HCT116 (cell line): ENCODE measurements at regions not wholly inside any gene's neighbourhood (a gene's known extent, or its start where the extent isn't known, plus 50 kb on each side); places are given as distances from the start of the nearest gene placed in this dataset.

ENCODE experiments used
- ATAC-seq: fragments of 200-7000 bp; cut with Tn5 transposase; 2 replicates; pipeline ENCODE4 v1.9.1; 2020; ENCODE audit warnings: mild to moderate bottlenecking, moderate library complexity
- BruUV-seq: library from RNA; stranded (reverse); fragments of 400-500 nt; replicated peaks from 2 replicates; lab custom pipeline; 2021; lab: Mats Ljungman, UMichigan
- CTCF ChIA-PET: fragments of 300-600 bp; sonication (Branson Sonifier 250); formaldehyde crosslinking; loops from one replicate; lab custom pipeline; 2021; ENCODE audit warnings: antibody characterized with exemption; lab: Charles Lee
- POLR2A ChIA-PET: fragments of 300-600, 350-600 bp; sonication (Branson Sonifier 250); formaldehyde crosslinking; loops from one replicate; lab custom pipeline; 2021; ENCODE audit warnings: antibody characterized with exemption; lab: Charles Lee
- RAD21 ChIA-PET, 2 experiments: fragments of 300-600 bp; sonication (Branson Sonifier 250); formaldehyde crosslinking; loops; one replicate each; lab custom pipeline; 2023; ENCODE audit warnings: low total read pairs in 2 of 2; ENCODE audit not compliant: uncharacterized antibody in 2 of 2, unreplicated experiment in 2 of 2, low non-redundant PET in 1 of 2; lab: Charles Lee
- DNase-seq: peaks from one replicate; pipeline ENCODE4 v3.0.0-alpha.2; 2010; ENCODE audit warnings: low read depth, low spot score
- H2AFZ ChIP-seq: fragments of 200-600 bp; shearing (Covaris generic), sonication (generic); 2 replicates; pipeline ENCODE4 v1.6.1; 2017; ENCODE audit warnings: low read depth, mixed run types, mixed read lengths, antibody characterized with exemption, low read length; ENCODE audit not compliant: poor library complexity, severe bottlenecking
- H3K27ac ChIP-seq: 2 replicates; pipeline ENCODE4 v1.5.1; 2012; ENCODE audit warnings: low read depth, low read length
- H3K27me3 ChIP-seq: fragments of 200-600 bp; sonication (generic); 2 replicates; pipeline ENCODE4 v1.6.1; 2016; ENCODE audit warnings: mixed run types, low read length, mixed read lengths; ENCODE audit not compliant: insufficient read depth
- H3K36me3 ChIP-seq, 2 experiments: fragments of 200-500 bp in 1 of 2; fragments of 200-600 bp in 1 of 2; sonication (Bioruptor generic) in 1 of 2; sonication (generic) in 1 of 2; 2 replicates each; pipeline versions ENCODE4 v1.5.1 to v1.6.1; 2014 to 2016; ENCODE audit warnings: low read length in 2 of 2, inconsistent platforms in 1 of 2, mixed read lengths in 1 of 2, mixed run types in 1 of 2; ENCODE audit not compliant: insufficient read depth in 2 of 2, control insufficient read depth in 1 of 2
- H3K4me1 ChIP-seq, 2 experiments: fragments of 200-600 bp in 1 of 2; sonication (generic) in 1 of 2; 2 replicates each; pipeline versions ENCODE4 v1.5.1 to v1.6.1; 2012 to 2017; ENCODE audit warnings: low read length in 2 of 2, inconsistent platforms in 1 of 2, mild to moderate bottlenecking in 1 of 2, mixed read lengths in 1 of 2, mixed run types in 1 of 2, moderate library complexity in 1 of 2; ENCODE audit not compliant: insufficient read depth in 2 of 2, control insufficient read depth in 1 of 2
- H3K4me2 ChIP-seq: fragments of 200-600 bp; sonication (generic); 2 replicates; pipeline ENCODE4 v1.6.1; 2017; ENCODE audit warnings: mixed run types, low read length, mixed read lengths
- H3K4me3 ChIP-seq, 2 experiments: fragments of 200-600 bp in 1 of 2; sonication (generic) in 1 of 2; replicated peaks in 1 of 2; 2 replicates each; pipeline ENCODE4 v1.5.1; 2011 to 2016; ENCODE audit warnings: low read length in 2 of 2, control low read depth in 1 of 2, low read depth in 1 of 2, mild to moderate bottlenecking in 1 of 2, mixed read lengths in 1 of 2, mixed run types in 1 of 2
- H3K79me2 ChIP-seq: fragments of 200-600 bp; sonication (generic); 2 replicates; pipeline ENCODE4 v1.6.1; 2017; ENCODE audit warnings: mild to moderate bottlenecking, mixed run types, low read length, moderate library complexity, mixed read lengths; ENCODE audit not compliant: insufficient read depth
- H3K9ac ChIP-seq: fragments of 200-600 bp; sonication (generic); 2 replicates; pipeline ENCODE4 v1.6.1; 2016; ENCODE audit warnings: low read length, mixed read lengths
- H3K9me2 ChIP-seq: fragments of 200-600 bp; sonication (generic), shearing (Covaris generic); 2 replicates; pipeline ENCODE4 v1.6.1; 2017; ENCODE audit warnings: mixed run types, mild to moderate bottlenecking, moderate library complexity; ENCODE audit not compliant: insufficient read depth
- H3K9me3 ChIP-seq, 2 experiments: fragments of 200-500 bp in 1 of 2; fragments of 200-600 bp in 1 of 2; sonication (Bioruptor generic) in 1 of 2; sonication (generic) in 1 of 2; 2 replicates each; pipeline ENCODE4 v1.6.1; 2014 to 2017; ENCODE audit warnings: low read length in 2 of 2, mixed read lengths in 2 of 2, inconsistent platforms in 1 of 2, low read depth in 1 of 2, mild to moderate bottlenecking in 1 of 2, mixed run types in 1 of 2, moderate library complexity in 1 of 2; ENCODE audit not compliant: control insufficient read depth in 1 of 2, insufficient read depth in 1 of 2
- H4K20me1 ChIP-seq: fragments of 200-600 bp; sonication (generic), shearing (Covaris generic); 2 replicates; pipeline ENCODE4 v1.6.1; 2017; ENCODE audit warnings: mixed run types, mild to moderate bottlenecking, moderate library complexity; ENCODE audit not compliant: insufficient read depth
- ATF3 ChIP-seq: IDR thresholded peaks from 2 replicates; pipeline ENCODE4 v1.6.1; 2012
- CBX3 ChIP-seq: IDR thresholded peaks from 2 replicates; pipeline ENCODE4 v1.6.1; 2012; ENCODE audit warnings: low read depth
- EGR1 ChIP-seq: IDR thresholded peaks from 2 replicates; pipeline ENCODE4 v1.6.1; 2012; ENCODE audit warnings: low read depth
- ELF1 ChIP-seq: IDR thresholded peaks from 2 replicates; pipeline ENCODE4 v1.6.1; 2012; ENCODE audit warnings: low read depth, borderline replicate concordance
- EZH2 ChIP-seq: fragments of 200-600 bp; sonication (generic); IDR thresholded peaks from 2 replicates; pipeline ENCODE4 v1.6.1; 2017; ENCODE audit warnings: antibody characterized with exemption, mixed run types
- POLR2A ChIP-seq: IDR thresholded peaks from 2 replicates; pipeline ENCODE4 v1.7.0; 2011; ENCODE audit warnings: borderline replicate concordance; ENCODE audit not compliant: insufficient read depth, insufficient read length; ENCODE audit errors: extremely low read depth
- POLR2AphosphoS5 ChIP-seq: IDR thresholded peaks from 2 replicates; pipeline ENCODE4 v1.6.1; 2011; ENCODE audit warnings: mild to moderate bottlenecking, low read depth, low read length, moderate library complexity
- RAD21 ChIP-seq: IDR thresholded peaks from 2 replicates; pipeline ENCODE4 v1.6.1; 2012; ENCODE audit warnings: low read depth, mild to moderate bottlenecking
- SIN3A ChIP-seq: IDR thresholded peaks from 2 replicates; pipeline ENCODE4 v1.6.1; 2012; ENCODE audit warnings: low read depth
- SP1 ChIP-seq: IDR thresholded peaks from 2 replicates; pipeline ENCODE4 v1.6.1; 2012; ENCODE audit warnings: low read depth
- SRF ChIP-seq: IDR thresholded peaks from 2 replicates; pipeline ENCODE4 v1.6.1; 2012; ENCODE audit warnings: low read depth
- TCF7L2 ChIP-seq: IDR thresholded peaks from 2 replicates; pipeline ENCODE4 v1.7.0; 2011; ENCODE audit warnings: borderline replicate concordance, inconsistent platforms; ENCODE audit not compliant: insufficient read depth, insufficient read length; ENCODE audit errors: extremely low read depth
- YY1 ChIP-seq: IDR thresholded peaks from 2 replicates; pipeline ENCODE4 v1.6.1; 2011; ENCODE audit warnings: low read length, low read depth, moderate library complexity, mild to moderate bottlenecking; ENCODE audit not compliant: insufficient replicate concordance; ENCODE audit errors: extremely low read depth
- intact Hi-C: fragments of 100-400 bp; cut with micrococcal nuclease; formaldehyde crosslinking; loops from 2 replicates; pipeline ENCODE4 v1.10.0; 2022
- TF ChIP-seq, protein P1 (sequence below): IDR thresholded peaks from 2 replicates; pipeline ENCODE4 v1.6.1; 2012
- TF ChIP-seq, protein P2 (sequence below): IDR thresholded peaks from 2 replicates; pipeline ENCODE4 v1.6.1; 2012; ENCODE audit warnings: low read depth
- TF ChIP-seq, protein P3 (sequence below): IDR thresholded peaks from 2 replicates; pipeline ENCODE4 v1.6.1; 2011; ENCODE audit warnings: mild to moderate bottlenecking, low read length, moderate library complexity; ENCODE audit not compliant: insufficient replicate concordance; ENCODE audit errors: extremely low read depth

- ATAC-seq (no peak), DNase-seq (no peak)
- Histone ChIP-seq H3K27ac (no peak overlapping the region), H2AFZ (no peak overlapping the region), H3K27me3 (no peaks in the 10 kb centered on the region), H3K4me1 (no peaks in the 10 kb centered on the region), H3K9me3 (no peaks in the 10 kb centered on the region), H3K4me3 (no peak overlapping the region), H3K9me2 (no peaks in the 10 kb centered on the region), H3K4me2 (no peak overlapping the region), H3K79me2 (no peaks in the 10 kb centered on the region), H3K9ac (no peak overlapping the region), H4K20me1 (no peaks in the 10 kb centered on the region), H3K36me3 (no peaks in the 10 kb centered on the region)
- POLR2A ChIA-PET: no interaction called here
- BruUV-seq: no TSS peak
- RAD21 ChIA-PET: no interaction called here
- TF ChIP-seq CBX3 (no peak), POLR2AphosphoS5 (no peak), YY1 (no peak)
- intact Hi-C loops: no loop called here
- CTCF ChIA-PET: no interaction called here
Measured at GRCh38 chrX:96481831-96482230, 202.8 kb upstream of the DIAPH2 start.

DNA sequence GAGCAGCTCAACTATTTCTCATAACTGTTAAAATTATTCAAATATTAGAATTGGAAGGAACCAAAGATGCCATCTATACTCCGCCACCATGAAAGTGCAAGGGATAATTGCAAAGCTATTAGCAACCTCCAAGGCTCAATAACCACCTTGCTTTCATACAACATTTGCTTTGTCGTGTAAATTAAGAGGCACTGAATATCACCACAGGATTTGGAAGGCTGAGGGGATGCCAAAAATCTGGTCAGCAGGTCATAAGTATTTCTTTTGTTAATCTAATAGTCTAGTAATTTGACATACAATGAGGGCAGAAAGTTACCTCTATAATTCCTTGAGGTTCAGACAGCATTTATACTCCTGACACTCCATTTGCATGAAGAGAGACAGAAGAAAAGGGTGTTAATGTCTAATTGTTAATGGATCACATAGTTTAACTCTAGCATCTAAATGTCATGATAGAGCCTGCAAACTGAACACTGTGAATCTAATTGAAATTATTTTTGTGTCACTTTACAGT is 200.9 kb upstream of the DIAPH2 start:
- DNase-seq: no peak
- Histone ChIP-seq H3K36me3 (no peaks in the 10 kb centered on the region), H4K20me1 (no peaks in the 10 kb centered on the region), H3K4me1 (no peaks in the 10 kb centered on the region), H2AFZ (no peak overlapping the region), H3K79me2 (no peaks in the 10 kb centered on the region), H3K9me3 (no peaks in the 10 kb centered on the region), H3K27ac (no peak overlapping the region), H3K4me2 (no peak overlapping the region), H3K27me3 (no peaks in the 10 kb centered on the region), H3K9me2 (no peaks in the 10 kb centered on the region), H3K9ac (no peak overlapping the region), H3K4me3 (no peak overlapping the region)
- no peak for ATAC-seq
- RAD21 ChIA-PET: no interaction called here
- POLR2A ChIA-PET: no interaction called here
- CTCF ChIA-PET: no interaction called here
- BruUV-seq: no TSS peak
- intact Hi-C loops: no loop called here
- TF ChIP-seq POLR2A (no peak), EGR1 (no peak), SP1 (no peak), SRF (no peak), ATF3 (no peak), ELF1 (no peak), CBX3 (no peak), POLR2AphosphoS5 (no peak), EZH2 (no peak), TCF7L2 (no peak), RAD21 (no peak), SIN3A (no peak), YY1 (no peak)
- TF ChIP-seq, protein P1, sequence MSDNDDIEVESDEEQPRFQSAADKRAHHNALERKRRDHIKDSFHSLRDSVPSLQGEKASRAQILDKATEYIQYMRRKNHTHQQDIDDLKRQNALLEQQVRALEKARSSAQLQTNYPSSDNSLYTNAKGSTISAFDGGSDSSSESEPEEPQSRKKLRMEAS: no peak
- TF ChIP-seq, protein P2, sequence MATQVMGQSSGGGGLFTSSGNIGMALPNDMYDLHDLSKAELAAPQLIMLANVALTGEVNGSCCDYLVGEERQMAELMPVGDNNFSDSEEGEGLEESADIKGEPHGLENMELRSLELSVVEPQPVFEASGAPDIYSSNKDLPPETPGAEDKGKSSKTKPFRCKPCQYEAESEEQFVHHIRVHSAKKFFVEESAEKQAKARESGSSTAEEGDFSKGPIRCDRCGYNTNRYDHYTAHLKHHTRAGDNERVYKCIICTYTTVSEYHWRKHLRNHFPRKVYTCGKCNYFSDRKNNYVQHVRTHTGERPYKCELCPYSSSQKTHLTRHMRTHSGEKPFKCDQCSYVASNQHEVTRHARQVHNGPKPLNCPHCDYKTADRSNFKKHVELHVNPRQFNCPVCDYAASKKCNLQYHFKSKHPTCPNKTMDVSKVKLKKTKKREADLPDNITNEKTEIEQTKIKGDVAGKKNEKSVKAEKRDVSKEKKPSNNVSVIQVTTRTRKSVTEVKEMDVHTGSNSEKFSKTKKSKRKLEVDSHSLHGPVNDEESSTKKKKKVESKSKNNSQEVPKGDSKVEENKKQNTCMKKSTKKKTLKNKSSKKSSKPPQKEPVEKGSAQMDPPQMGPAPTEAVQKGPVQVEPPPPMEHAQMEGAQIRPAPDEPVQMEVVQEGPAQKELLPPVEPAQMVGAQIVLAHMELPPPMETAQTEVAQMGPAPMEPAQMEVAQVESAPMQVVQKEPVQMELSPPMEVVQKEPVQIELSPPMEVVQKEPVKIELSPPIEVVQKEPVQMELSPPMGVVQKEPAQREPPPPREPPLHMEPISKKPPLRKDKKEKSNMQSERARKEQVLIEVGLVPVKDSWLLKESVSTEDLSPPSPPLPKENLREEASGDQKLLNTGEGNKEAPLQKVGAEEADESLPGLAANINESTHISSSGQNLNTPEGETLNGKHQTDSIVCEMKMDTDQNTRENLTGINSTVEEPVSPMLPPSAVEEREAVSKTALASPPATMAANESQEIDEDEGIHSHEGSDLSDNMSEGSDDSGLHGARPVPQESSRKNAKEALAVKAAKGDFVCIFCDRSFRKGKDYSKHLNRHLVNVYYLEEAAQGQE: no peak
- TF ChIP-seq, protein P3, sequence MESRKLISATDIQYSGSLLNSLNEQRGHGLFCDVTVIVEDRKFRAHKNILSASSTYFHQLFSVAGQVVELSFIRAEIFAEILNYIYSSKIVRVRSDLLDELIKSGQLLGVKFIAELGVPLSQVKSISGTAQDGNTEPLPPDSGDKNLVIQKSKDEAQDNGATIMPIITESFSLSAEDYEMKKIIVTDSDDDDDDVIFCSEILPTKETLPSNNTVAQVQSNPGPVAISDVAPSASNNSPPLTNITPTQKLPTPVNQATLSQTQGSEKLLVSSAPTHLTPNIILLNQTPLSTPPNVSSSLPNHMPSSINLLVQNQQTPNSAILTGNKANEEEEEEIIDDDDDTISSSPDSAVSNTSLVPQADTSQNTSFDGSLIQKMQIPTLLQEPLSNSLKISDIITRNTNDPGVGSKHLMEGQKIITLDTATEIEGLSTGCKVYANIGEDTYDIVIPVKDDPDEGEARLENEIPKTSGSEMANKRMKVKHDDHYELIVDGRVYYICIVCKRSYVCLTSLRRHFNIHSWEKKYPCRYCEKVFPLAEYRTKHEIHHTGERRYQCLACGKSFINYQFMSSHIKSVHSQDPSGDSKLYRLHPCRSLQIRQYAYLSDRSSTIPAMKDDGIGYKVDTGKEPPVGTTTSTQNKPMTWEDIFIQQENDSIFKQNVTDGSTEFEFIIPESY: no peak
